ENCODE measurements at regions not wholly inside any gene's neighbourhood (a gene's known extent, or its start where the extent isn't known, plus 50 kb on each side); places are given as distances from the start of the nearest gene placed in this dataset.

- CTCF ChIA-PET, result no interaction called here
- Mint-ChIP-seq H3K27me3 (peaks cover 9% of the 10 kb centered on the region), H3K4me3 (no peak overlapping the region), H3K9me3 (ENCODE audit: insufficient read depth) (peaks cover 2% of the 10 kb centered on the region), H3K4me1 (no peaks in the 10 kb centered on the region), H3K27ac (no peak overlapping the region)
- intact Hi-C loops (cut with micrococcal nuclease), result no loop called here
- Histone ChIP-seq H4K20me1 (ENCODE audit: control insufficient read depth, insufficient read depth, low read length, poor library complexity, severe bottlenecking) (no peaks in the 10 kb centered on the region), H3K4me3 (ENCODE audit: control extremely low read depth in 1 of 5, extremely low read depth in 1 of 5, insufficient read depth in 1 of 5, low read depth in 2 of 5, low read length in 4 of 5) (no peak overlapping the region), H3K9me3 (ENCODE audit: control extremely low read depth in 1 of 3, control insufficient read depth in 2 of 3, insufficient read depth in 1 of 3, low read length in 2 of 3) (peaks cover 0 to 4% (median 3%) of the 10 kb centered on the region in 3 donors), H3K27ac (ENCODE audit: low read length in 2 of 2) (no peak overlapping the region), H3K4me1 (ENCODE audit: control insufficient read depth in 2 of 2, insufficient read depth in 2 of 2, low read length in 2 of 2) (no peaks in the 10 kb centered on the region), H3K79me2 (ENCODE audit: control insufficient read depth, insufficient read depth, low read length) (no peaks in the 10 kb centered on the region), H3K9ac (ENCODE audit: low read length) (no peak overlapping the region), H3K27me3 (replicated peaks in 1 of 4; ENCODE audit: control extremely low read depth in 1 of 4, control insufficient read depth in 3 of 4, insufficient read depth in 4 of 4, low read length in 3 of 4) (peaks cover 0 to 6% (median 1%) of the 10 kb centered on the region in 4 experiments), H3K4me2 (replicated peaks; ENCODE audit: low read depth, low read length, poor library complexity, severe bottlenecking) (no peak overlapping the region), H3K36me3 (replicated peaks in 1 of 2; ENCODE audit: control extremely low read depth in 1 of 2, control insufficient read depth in 1 of 2, extremely low read depth in 1 of 2, insufficient read depth in 2 of 2, low read length in 1 of 2) (no peaks in the 10 kb centered on the region), H2AFZ (ENCODE audit: insufficient read depth, low read depth, low read length, poor library complexity, severe bottlenecking) (no peak overlapping the region)
- WGBS (ENCODE audit: insufficient coverage), result 92% methylated on average over 2 of the region's 4 CpGs
- DNase-seq (no peak), ATAC-seq (ENCODE audit: low read depth) (no peak)
- TF ChIP-seq CTCF (IDR thresholded peaks at IDR 0.05) (no peak), EZH2 (IDR thresholded peaks at IDR 0.05; ENCODE audit: borderline replicate concordance, insufficient read depth, low read depth, low read length, poor library complexity, severe bottlenecking) (no peak)
- POLR2A ChIA-PET, result no interaction called here
Observed at GRCh38 chr5:169394371-169394770, 93.4 kb upstream of the SLIT3 start.

- peaks cover 0 to 6% (median 1%) of the 10 kb centered on the region in 4 experiments for H3K27me3 ChIP-seq (replicated peaks in 1 of 4; ENCODE audit: control extremely low read depth in 1 of 4, control insufficient read depth in 3 of 4, insufficient read depth in 4 of 4, low read length in 3 of 4)
- no peak overlapping the region for H3K4me3 ChIP-seq (ENCODE audit: control extremely low read depth in 1 of 5, extremely low read depth in 1 of 5, insufficient read depth in 1 of 5, low read depth in 2 of 5, low read length in 4 of 5)
- Mint-ChIP-seq H3K27me3 (peaks cover 9% of the 10 kb centered on the region), H3K4me3 (no peak overlapping the region), H3K4me1 (no peaks in the 10 kb centered on the region), H3K9me3 (ENCODE audit: insufficient read depth) (peaks cover 2% of the 10 kb centered on the region), H3K27ac (no peak overlapping the region)
- H3K4me2 ChIP-seq (replicated peaks; ENCODE audit: low read depth, low read length, poor library complexity, severe bottlenecking), result no peak overlapping the region
- intact Hi-C loops (cut with micrococcal nuclease), result no loop called here
- no peak overlapping the region for H3K27ac ChIP-seq (ENCODE audit: low read length in 2 of 2)
- ChIA-PET POLR2A (no interaction called here), CTCF (no interaction called here)
- TF ChIP-seq EZH2 (IDR thresholded peaks at IDR 0.05; ENCODE audit: borderline replicate concordance, insufficient read depth, low read depth, low read length, poor library complexity, severe bottlenecking), result no peak
- no peak for TF ChIP-seq CTCF (IDR thresholded peaks at IDR 0.05)
- H3K9me3 ChIP-seq (ENCODE audit: control extremely low read depth in 1 of 3, control insufficient read depth in 2 of 3, insufficient read depth in 1 of 3, low read length in 2 of 3), result peaks cover 0 to 4% (median 3%) of the 10 kb centered on the region in 3 donors
- no peaks in the 10 kb centered on the region for H3K79me2 ChIP-seq (ENCODE audit: control insufficient read depth, insufficient read depth, low read length)
- WGBS (ENCODE audit: insufficient coverage), result no CpG with 5 or more reads among the region's 1 CpG
- DNase-seq (no peak), ATAC-seq (ENCODE audit: low read depth) (no peak)
- no peak overlapping the region for H2AFZ ChIP-seq (ENCODE audit: insufficient read depth, low read depth, low read length, poor library complexity, severe bottlenecking)
- no peak overlapping the region for H3K9ac ChIP-seq (ENCODE audit: low read length)
- H3K36me3 ChIP-seq (replicated peaks in 1 of 2; ENCODE audit: control extremely low read depth in 1 of 2, control insufficient read depth in 1 of 2, extremely low read depth in 1 of 2, insufficient read depth in 2 of 2, low read length in 1 of 2), result no peaks in the 10 kb centered on the region
- no peaks in the 10 kb centered on the region for H3K4me1 ChIP-seq (ENCODE audit: control insufficient read depth in 2 of 2, insufficient read depth in 2 of 2, low read length in 2 of 2)
- H4K20me1 ChIP-seq (ENCODE audit: control insufficient read depth, insufficient read depth, low read length, poor library complexity, severe bottlenecking), result no peaks in the 10 kb centered on the region
Observed at GRCh38 chr5:169393907-169394306, 93.0 kb upstream of the SLIT3 start.

Measured in B cell (primary cell).